Loucy (cell line): ENCODE measurements at regions not wholly inside any gene's neighbourhood (a gene's known extent, or its start where the extent isn't known, plus 50 kb on each side); places are given as distances from the start of the nearest gene placed in this dataset.
A peak's percentile ranks its signal among the peaks of the same experiment; 100 is the strongest.
"Not testable (repeated sequence)": the region's sequence is repeated elsewhere in the genome, so short reads cannot be mapped to it uniquely, and the experiment has no call there.

Source experiments
- H2AFZ ChIP-seq: fragments of 200-600 bp; sonication (generic); 2 replicates; pipeline ENCODE4 v1.6.0; 2016; ENCODE audit warnings: antibody characterized with exemption, mild to moderate bottlenecking, low read length, moderate library complexity
- H3F3A ChIP-seq: fragments of 200-600 bp; 2 replicates; pipeline ENCODE4 v1.6.0; 2016; ENCODE audit warnings: antibody characterized with exemption, low read depth, mild to moderate bottlenecking
- H3K27me3 ChIP-seq: fragments of 200-600 bp; sonication (generic); 2 replicates; pipeline ENCODE4 v1.6.1; 2014; ENCODE audit warnings: low read length, mild to moderate bottlenecking; ENCODE audit not compliant: insufficient read depth, poor library complexity, severe bottlenecking
- H3K36me3 ChIP-seq: fragments of 200-600 bp; sonication (generic); 2 replicates; pipeline ENCODE4 v1.6.1; 2016; ENCODE audit warnings: low read length; ENCODE audit not compliant: insufficient read depth
- H3K4me1 ChIP-seq: fragments of 200-600 bp; sonication (generic); 2 replicates; pipeline ENCODE4 v1.5.1; 2014; ENCODE audit warnings: low read length, mild to moderate bottlenecking; ENCODE audit not compliant: insufficient read depth, poor library complexity, severe bottlenecking
- H3K4me2 ChIP-seq: fragments of 200-600 bp; sonication (generic); 2 replicates; pipeline ENCODE4 v1.6.0; 2014; ENCODE audit warnings: antibody characterized with exemption, low read length, low read depth, mild to moderate bottlenecking; ENCODE audit not compliant: poor library complexity, severe bottlenecking
- H3K4me3 ChIP-seq: fragments of 200-600 bp; sonication (generic); 2 replicates; pipeline ENCODE4 v1.5.1; 2014; ENCODE audit warnings: low read length, mild to moderate bottlenecking, mixed read lengths; ENCODE audit not compliant: poor library complexity, severe bottlenecking
- H3K79me2 ChIP-seq: fragments of 200-600 bp; sonication (generic); 2 replicates; pipeline ENCODE4 v1.6.1; 2014; ENCODE audit warnings: low read length; ENCODE audit not compliant: insufficient read depth
- H3K9ac ChIP-seq: fragments of 200-600 bp; sonication (generic); 2 replicates; pipeline ENCODE4 v1.6.0; 2014; ENCODE audit warnings: mild to moderate bottlenecking, low read depth, low read length, moderate library complexity; ENCODE audit not compliant: poor library complexity, severe bottlenecking
- H3K9me2 ChIP-seq: fragments of 200-600 bp; sonication (generic); replicated peaks from 2 replicates; pipeline ENCODE4 v1.6.1; 2016; ENCODE audit warnings: low read depth, low read length, mixed read lengths
- H3K9me3 ChIP-seq: fragments of 200-600 bp; sonication (generic); 2 replicates; pipeline ENCODE4 v1.6.1; 2014; ENCODE audit warnings: mild to moderate bottlenecking, antibody characterized with exemption, low read length, low read depth; ENCODE audit not compliant: insufficient read depth
- H4K20me1 ChIP-seq: fragments of 200-600 bp; sonication (generic); 2 replicates; pipeline ENCODE4 v1.6.0; 2014; ENCODE audit warnings: antibody characterized with exemption, low read length, mild to moderate bottlenecking; ENCODE audit not compliant: insufficient read depth, poor library complexity, severe bottlenecking
- CTCF ChIP-seq: fragments of 200-600 bp; sonication (generic); conservative IDR thresholded peaks from 2 replicates; pipeline ENCODE4 v1.5.1; 2014; ENCODE audit warnings: mild to moderate bottlenecking, antibody characterized with exemption, low read length
- EZH2phosphoT487 ChIP-seq: fragments of 200-600 bp; IDR thresholded peaks from 2 replicates; pipeline ENCODE4 v1.6.1; 2018; ENCODE audit warnings: antibody characterized with exemption, mild to moderate bottlenecking, moderate library complexity, borderline replicate concordance

- Histone ChIP-seq H3K4me2 (no peak overlapping the region), H3K36me3 (no peaks in the 10 kb centered on the region), H3K9ac (no peak overlapping the region), H3F3A (no peaks in the 10 kb centered on the region), H3K9me3 (no peaks in the 10 kb centered on the region), H2AFZ (no peak overlapping the region), H3K4me3 (no peak overlapping the region), H3K79me2 (no peaks in the 10 kb centered on the region), H3K4me1 (no peaks in the 10 kb centered on the region), H3K27me3 (no peaks in the 10 kb centered on the region), H4K20me1 (no peaks in the 10 kb centered on the region), H3K9me2 (no peaks in the 10 kb centered on the region)
- TF ChIP-seq CTCF: no peak
Observed at GRCh38 chr6:37566950-37567349, 67.3 kb upstream of the CCDC167 start.

- Histone ChIP-seq H3K9me2 (no peaks in the 10 kb centered on the region), H4K20me1 (no peaks in the 10 kb centered on the region), H3K9ac (no peak overlapping the region), H3K4me2 (no peak overlapping the region), H2AFZ (no peak overlapping the region), H3K4me3 (no peak overlapping the region), H3K79me2 (no peaks in the 10 kb centered on the region), H3F3A (no peaks in the 10 kb centered on the region), H3K4me1 (no peaks in the 10 kb centered on the region), H3K9me3 (no peaks in the 10 kb centered on the region), H3K36me3 (no peaks in the 10 kb centered on the region), H3K27me3 (no peaks in the 10 kb centered on the region)
- TF ChIP-seq EZH2phosphoT487 (no peak), CTCF (peak; percentile 88)
Observed at GRCh38 chr6:37566111-37566949, 66.6 kb upstream of the CCDC167 start.

- H3K4me2 ChIP-seq: no peak overlapping the region
- no peak overlapping the region for H3K4me3 ChIP-seq
- H3K27me3 ChIP-seq: no peaks in the 10 kb centered on the region
- no peaks in the 10 kb centered on the region for H3K4me1 ChIP-seq
- H3K79me2 ChIP-seq: no peaks in the 10 kb centered on the region
- H3K9ac ChIP-seq: no peak overlapping the region
- no peak overlapping the region for H2AFZ ChIP-seq
- no peaks in the 10 kb centered on the region for H3K9me3 ChIP-seq
- no peaks in the 10 kb centered on the region for H4K20me1 ChIP-seq
- TF ChIP-seq EZH2phosphoT487 (no peak), CTCF (no peak)
- no peaks in the 10 kb centered on the region for H3K36me3 ChIP-seq
- no peaks in the 10 kb centered on the region for H3K9me2 ChIP-seq
- H3F3A ChIP-seq: no peaks in the 10 kb centered on the region
Observed at GRCh38 chr6:37565267-37566110, 65.8 kb upstream of the CCDC167 start.

- peaks cover 16% of the 10 kb centered on the region for H3K4me1 ChIP-seq
- H3F3A ChIP-seq, H3K4me3 ChIP-seq, H4K20me1 ChIP-seq, H3K9me2 ChIP-seq, H3K27me3 ChIP-seq, H3K9ac ChIP-seq, H3K36me3 ChIP-seq, H2AFZ ChIP-seq, H3K79me2 ChIP-seq, H3K4me2 ChIP-seq, H3K9me3 ChIP-seq: not testable (repeated sequence)
Observed at GRCh38 chr6:37562926-37563288, 63.2 kb upstream of the CCDC167 start.
